ENCODE measurements at regions not wholly inside any gene's neighbourhood (a gene's known extent, or its start where the extent isn't known, plus 50 kb on each side); places are given as distances from the start of the nearest gene placed in this dataset.

DNA sequence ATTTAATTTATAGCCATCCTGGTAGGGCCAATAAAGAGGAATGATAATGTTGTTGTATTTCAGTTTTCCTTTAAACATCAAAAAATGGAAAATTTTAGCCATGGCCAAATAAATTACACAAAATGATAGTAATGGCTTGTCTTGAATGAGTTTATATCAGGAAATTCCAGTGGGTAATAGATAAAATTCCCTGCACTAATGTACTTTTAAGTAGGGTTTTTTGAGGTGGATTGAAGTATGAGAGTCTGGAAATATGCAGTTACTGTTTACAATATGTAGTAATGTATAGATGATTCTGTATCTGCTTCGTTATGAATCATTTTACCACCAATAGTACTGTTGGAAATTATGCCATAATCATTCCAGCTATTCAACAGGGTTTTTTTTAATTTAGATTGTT is 219.4 kb upstream of the ROBO2 start:
- TF ChIP-seq CTCF (conservative IDR thresholded peaks at IDR 0.05) (no peak), EZH2 (IDR thresholded peaks at IDR 0.05; ENCODE audit: low read depth) (no peak)

All from PC-9 (cell line).